H1 (cell line): ENCODE measurements at regions not wholly inside any gene's neighbourhood (a gene's known extent, or its start where the extent isn't known, plus 50 kb on each side); places are given as distances from the start of the nearest gene placed in this dataset.

Source experiments
- CTCF ChIA-PET: fragments of 300-600 bp; sonication (Branson Sonifier 250); formaldehyde crosslinking; loops from one replicate; lab custom pipeline; 2021; ENCODE audit not compliant: partially characterized antibody; lab: Charles Lee
- POLR2A ChIA-PET: fragments of 300-600 bp; sonication (Branson Sonifier 250); formaldehyde crosslinking; loops from one replicate; lab custom pipeline; 2021; ENCODE audit warnings: inconsistent platforms; ENCODE audit not compliant: partially characterized antibody; lab: Charles Lee
- DNase-seq, 2 experiments: peaks; one replicate each; pipeline versions ENCODE4 v3.0.0 to v3.0.0-alpha.2; 2010 to 2022; ENCODE audit warnings: low spot score in 2 of 2, low read depth in 1 of 2, mixed read lengths in 1 of 2
- FAIRE-seq: peaks from 2 replicates; lab custom pipeline; 2011; peaks lifted over from hg19 to GRCh38; lab: Jason Lieb, UNC
- H2AFZ ChIP-seq: 2 replicates; pipeline ENCODE4 v1.8.1; 2012; ENCODE audit warnings: low read length, inconsistent platforms
- H2AK5ac ChIP-seq: 2 replicates; pipeline ENCODE4 v1.6.1; 2013; ENCODE audit warnings: low read depth, low read length
- H2BK120ac ChIP-seq: replicated peaks from 2 replicates; pipeline ENCODE3; 2013; ENCODE audit warnings: low read depth, low read length, inconsistent platforms
- H2BK12ac ChIP-seq: 2 replicates; pipeline ENCODE4 v1.6.1; 2013; ENCODE audit warnings: low read depth, low read length
- H2BK15ac ChIP-seq: 2 replicates; pipeline ENCODE4 v1.6.1; 2013; ENCODE audit warnings: low read length
- H2BK20ac ChIP-seq: 2 replicates; pipeline ENCODE4 v1.6.1; 2013; ENCODE audit warnings: low read length
- H2BK5ac ChIP-seq: 2 replicates; pipeline ENCODE4 v1.6.1; 2013; ENCODE audit warnings: low read depth, low read length
- H3K14ac ChIP-seq: 2 replicates; pipeline ENCODE4 v1.6.1; 2013; ENCODE audit warnings: inconsistent platforms; ENCODE audit not compliant: insufficient read length
- H3K18ac ChIP-seq: 2 replicates; pipeline ENCODE4 v1.6.1; 2013; ENCODE audit warnings: low read length; ENCODE audit errors: extremely low read depth
- H3K23ac ChIP-seq: 2 replicates; pipeline ENCODE4 v1.6.1; 2013; ENCODE audit warnings: inconsistent platforms; ENCODE audit not compliant: insufficient read length
- H3K23me2 ChIP-seq: 2 replicates; pipeline ENCODE4 v1.6.1; 2013; ENCODE audit warnings: low read depth, low read length
- H3K27ac ChIP-seq: 2 replicates; pipeline ENCODE4 v1.6.1; 2011; ENCODE audit warnings: low read depth, low read length, inconsistent platforms
- H3K27me3 ChIP-seq, 4 experiments: replicated peaks in 1 of 4; 1 replicate in 1 of 4; 2 replicates in 3 of 4; pipeline versions ENCODE4 v1.6.1 to v1.8.1; 2011 to 2013; ENCODE audit warnings: low read length in 3 of 4, mild to moderate bottlenecking in 3 of 4, inconsistent platforms in 2 of 4, mixed read lengths in 2 of 4, moderate library complexity in 1 of 4; ENCODE audit not compliant: control insufficient read depth in 3 of 4, insufficient read depth in 3 of 4; ENCODE audit errors: extremely low read depth in 1 of 4
- H3K36me3 ChIP-seq, 4 experiments: 2 replicates each; pipeline versions ENCODE4 v1.6.1 to v1.8.1; 2011 to 2013; ENCODE audit warnings: mild to moderate bottlenecking in 4 of 4, low read length in 3 of 4, moderate library complexity in 2 of 4, control low read depth in 1 of 4, inconsistent platforms in 1 of 4; ENCODE audit not compliant: insufficient read depth in 4 of 4, control insufficient read depth in 2 of 4
- H3K4ac ChIP-seq: replicated peaks from 2 replicates; pipeline ENCODE3; 2013; ENCODE audit warnings: low read length, low read depth, mixed read lengths, inconsistent platforms; ENCODE audit not compliant: insufficient read length
- H3K4me1 ChIP-seq, 4 experiments: replicated peaks in 1 of 4; 1 replicate in 1 of 4; 2 replicates in 3 of 4; pipeline versions ENCODE4 v1.6.1 to v1.8.1; 2011 to 2013; ENCODE audit warnings: low read length in 3 of 4, inconsistent platforms in 2 of 4, mixed read lengths in 1 of 4; ENCODE audit not compliant: insufficient read depth in 4 of 4, control insufficient read depth in 3 of 4
- H3K4me2 ChIP-seq, 2 experiments: 2 replicates each; pipeline versions ENCODE4 v1.6.1 to v1.8.1; 2011 to 2013; ENCODE audit warnings: low read depth in 2 of 2, low read length in 2 of 2, control low read depth in 1 of 2, inconsistent platforms in 1 of 2, mild to moderate bottlenecking in 1 of 2; ENCODE audit not compliant: insufficient read depth in 1 of 2
- H3K4me3 ChIP-seq, 4 experiments: fragments of 200-600, 300-600 bp in 1 of 4; sonication (generic), shearing (Covaris generic), sonication (Bioruptor Twin) in 1 of 4; 2 replicates each; pipeline versions ENCODE4 v1.5.1 to v1.8.1; 2011 to 2016; ENCODE audit warnings: low read length in 4 of 4, low read depth in 3 of 4, control low read depth in 2 of 4, inconsistent platforms in 2 of 4, mild to moderate bottlenecking in 2 of 4, mixed read lengths in 1 of 4, moderate library complexity in 1 of 4; ENCODE audit not compliant: insufficient read depth in 2 of 4; ENCODE audit errors: extremely low read depth in 1 of 4
- H3K56ac ChIP-seq: replicated peaks from 2 replicates; pipeline ENCODE3; 2013; ENCODE audit warnings: low read depth, mild to moderate bottlenecking, mixed read lengths, low read length, inconsistent platforms; ENCODE audit not compliant: insufficient read length
- H3K79me1 ChIP-seq: 2 replicates; pipeline ENCODE4 v1.6.1; 2013; ENCODE audit warnings: low read depth, low read length, control low read depth
- H3K79me2 ChIP-seq, 2 experiments: 2 replicates each; pipeline versions ENCODE4 v1.6.1 to v1.8.1; 2012 to 2013; ENCODE audit warnings: low read length in 2 of 2, mild to moderate bottlenecking in 2 of 2, inconsistent platforms in 1 of 2; ENCODE audit not compliant: insufficient read depth in 2 of 2, control insufficient read depth in 1 of 2
- H3K9ac ChIP-seq, 4 experiments: replicated peaks in 1 of 4; 1 replicate in 1 of 4; 2 replicates in 3 of 4; pipeline versions ENCODE4 v1.6.1 to v1.8.1; 2011 to 2013; ENCODE audit warnings: low read depth in 3 of 4, low read length in 3 of 4, control low read depth in 2 of 4, mild to moderate bottlenecking in 2 of 4, moderate library complexity in 2 of 4, inconsistent platforms in 1 of 4; ENCODE audit errors: extremely low read depth in 1 of 4
- H3K9me3 ChIP-seq, 2 experiments: 2 replicates each; pipeline versions ENCODE4 v1.6.1 to v1.8.1; 2012 to 2013; ENCODE audit warnings: mild to moderate bottlenecking in 2 of 2, moderate library complexity in 2 of 2, control low read depth in 1 of 2, inconsistent platforms in 1 of 2, low read depth in 1 of 2, low read length in 1 of 2, mixed read lengths in 1 of 2; ENCODE audit not compliant: insufficient read depth in 2 of 2
- H4K20me1 ChIP-seq, 2 experiments: replicated peaks in 1 of 2; 2 replicates each; pipeline versions ENCODE3 to v1.8.1; 2011 to 2013; ENCODE audit warnings: inconsistent platforms in 2 of 2, low read length in 2 of 2, mild to moderate bottlenecking in 1 of 2; ENCODE audit not compliant: insufficient read depth in 2 of 2, control insufficient read depth in 1 of 2
- H4K5ac ChIP-seq: 2 replicates; pipeline ENCODE4 v1.6.1; 2013; ENCODE audit warnings: low read length, low read depth, mixed read lengths, inconsistent platforms; ENCODE audit not compliant: insufficient read length
- H4K8ac ChIP-seq: 2 replicates; pipeline ENCODE4 v1.8.0; 2013; ENCODE audit warnings: mild to moderate bottlenecking, moderate library complexity, low read length, inconsistent platforms; ENCODE audit not compliant: insufficient read depth; ENCODE audit errors: extremely low read depth
- H4K91ac ChIP-seq: replicated peaks from 2 replicates; pipeline ENCODE3; 2013; ENCODE audit warnings: low read length, mixed read lengths, inconsistent platforms; ENCODE audit not compliant: insufficient read length
- KDM5A ChIP-seq: fragments of 200-600 bp; IDR thresholded peaks from 2 replicates; pipeline ENCODE4 v1.7.1; 2012; ENCODE audit warnings: mild to moderate bottlenecking, low read length, inconsistent platforms, mixed read lengths
- WGBS, 2 experiments: shearing (Covaris generic) in 1 of 2; methylation state at CpG; one replicate each; pipeline versions ENCODE4 v1.1.6 to v1.1.7; 2013 to 2015; ENCODE audit warnings: low lambda C conversion rate in 2 of 2, mixed read lengths in 2 of 2, inconsistent platforms in 1 of 2, low coverage in 1 of 2, missing lambda C conversion rate in 1 of 2; ENCODE audit not compliant: insufficient replicate concordance in 2 of 2, insufficient coverage in 1 of 2, insufficient read length in 1 of 2; ENCODE audit errors: extremely low coverage in 1 of 2, missing lambda C conversion rate in 1 of 2; 5-methylcytosine and 5-hydroxymethylcytosine counted together

- Histone ChIP-seq H3K4me1 (no peaks in the 10 kb centered on the region), H4K20me1 (no peaks in the 10 kb centered on the region), H4K8ac (no peak overlapping the region), H3K9me3 (no peaks in the 10 kb centered on the region), H3K56ac (no peak overlapping the region), H2BK12ac (no peak overlapping the region), H2BK5ac (no peak overlapping the region), H3K4ac (no peak overlapping the region), H2BK120ac (no peak overlapping the region), H2AK5ac (no peak overlapping the region), H3K9ac (no peak overlapping the region), H2BK20ac (no peak overlapping the region), H3K23me2 (no peaks in the 10 kb centered on the region), H3K18ac (no peak overlapping the region), H3K4me2 (no peak overlapping the region), H4K91ac (no peak overlapping the region), H2BK15ac (no peak overlapping the region), H4K5ac (no peak overlapping the region), H3K27me3 (peaks cover 0 to 1% (median 0%) of the 10 kb centered on the region in 4 experiments; a peak in 1 of 7 replicates), H3K79me2 (no peaks in the 10 kb centered on the region), H3K27ac (no peak overlapping the region), H3K23ac (no peak overlapping the region), H3K14ac (no peak overlapping the region), H3K79me1 (no peaks in the 10 kb centered on the region), H3K4me3 (no peak overlapping the region), H2AFZ (no peak overlapping the region), H3K36me3 (no peaks in the 10 kb centered on the region)
- ChIA-PET POLR2A (no interaction called here), CTCF (interaction anchor here (1.1 kb wide), 1 partner anchor 10 kb away, joined by 3 read pairs; no protein-coding TSS in a partner anchor)
- 90% methylated on average over 1 of the region's 1 CpG; no CpG with 5 or more reads in 1 of the 2 experiments for WGBS, 2 experiments
- DNase-seq: no peak
- FAIRE-seq: no peak
- TF ChIP-seq KDM5A: no peak
Observed at GRCh38 chr12:77742631-77743030, 88.1 kb upstream of the NAV3 start.
